ENCODE measurements at regions not wholly inside any gene's neighbourhood (a gene's known extent, or its start where the extent isn't known, plus 50 kb on each side); places are given as distances from the start of the nearest gene placed in this dataset.

DNA sequence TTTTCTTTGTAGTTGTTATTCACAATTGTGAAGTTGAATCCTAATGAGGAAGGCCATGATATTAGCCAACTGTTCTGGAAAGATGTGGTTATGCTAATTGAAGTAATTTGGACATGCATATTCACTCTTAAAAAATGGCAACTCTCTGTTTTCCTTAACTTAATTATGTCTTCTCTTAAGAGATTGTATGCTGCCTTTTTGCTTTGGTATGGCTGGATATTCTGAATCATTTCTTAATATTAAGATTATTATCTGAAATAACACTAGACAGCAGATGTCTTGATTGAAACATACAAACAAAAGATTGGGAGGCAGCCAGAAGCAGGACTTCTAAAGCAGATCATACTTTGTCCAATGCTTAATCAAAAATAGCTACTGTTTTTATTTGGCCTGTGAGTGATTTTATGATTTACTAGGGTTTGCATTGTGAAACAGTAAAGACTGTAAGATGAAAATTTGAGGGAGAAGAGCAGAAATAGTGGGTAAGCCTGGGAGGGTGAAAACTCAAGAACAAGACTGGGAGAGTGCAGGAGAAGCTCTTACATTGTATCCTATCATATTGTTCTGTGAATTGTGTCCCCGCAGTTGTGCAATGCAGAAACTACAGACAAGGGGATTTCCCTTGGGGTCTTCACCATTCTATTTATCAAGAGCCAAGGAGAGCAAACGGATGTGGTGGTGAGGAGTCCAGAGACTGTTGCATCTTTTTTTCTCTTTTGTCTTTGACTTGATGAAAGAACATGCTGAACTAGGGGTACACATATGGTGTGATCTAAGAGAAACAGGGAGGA lies 554.8 kb downstream of the TUSC7 start:
- H3K4me1 ChIP-seq (ENCODE audit: control insufficient read depth in 2 of 2, insufficient read depth in 2 of 2, low read length in 2 of 2) = no peaks in the 10 kb centered on the region
- H3K27ac Mint-ChIP-seq = no peak overlapping the region
- H3K27me3 ChIP-seq (ENCODE audit: control insufficient read depth in 2 of 2, insufficient read depth in 2 of 2, low read length in 2 of 2) = no peaks in the 10 kb centered on the region
- no peaks in the 10 kb centered on the region for H3K36me3 ChIP-seq (ENCODE audit: control insufficient read depth in 2 of 3, insufficient read depth in 3 of 3, low read length in 3 of 3)
- no peaks in the 10 kb centered on the region for H3K4me1 Mint-ChIP-seq
- H3K4me3 Mint-ChIP-seq = no peak overlapping the region
- ChIA-PET CTCF (no interaction called here), POLR2A (no interaction called here)
- no peak for DNase-seq
- H3K36me3 Mint-ChIP-seq = no peaks in the 10 kb centered on the region
- peaks cover 0 to 14% (median 3%) of the 10 kb centered on the region in 11 donors for H3K9me3 Mint-ChIP-seq
- H3K27me3 Mint-ChIP-seq = no peaks in the 10 kb centered on the region
- H3K27ac ChIP-seq (ENCODE audit: low read depth, low read length) = no peak overlapping the region
- H3K4me3 ChIP-seq (ENCODE audit: low read length) = no peak overlapping the region
- intact Hi-C loops (cut with micrococcal nuclease) = no loop called here
- no peak for ATAC-seq
- H3K9me3 ChIP-seq (ENCODE audit: control insufficient read depth in 2 of 3, low read length in 3 of 3) = no peaks in the 10 kb centered on the region

DNA sequence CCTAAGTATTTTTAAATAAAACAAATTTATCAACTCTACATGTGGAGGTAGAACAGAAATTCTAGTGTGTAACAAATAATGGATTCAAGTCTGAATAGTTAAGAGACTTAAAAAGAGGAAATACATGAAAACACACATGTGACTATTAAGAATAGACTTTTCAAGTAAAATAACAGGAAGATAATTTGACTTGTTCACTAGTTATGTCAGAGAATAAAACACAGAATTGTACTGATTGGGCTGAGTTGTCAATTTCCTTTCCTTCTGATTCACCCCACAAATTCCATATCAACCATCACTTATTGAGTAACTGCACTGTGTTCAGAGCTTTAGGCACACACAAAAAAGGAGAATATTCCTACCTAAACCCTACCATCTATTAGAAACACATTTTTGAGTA lies 557.2 kb downstream of the TUSC7 start:
- Histone ChIP-seq H3K4me3 (ENCODE audit: low read length) (no peak overlapping the region), H3K9me3 (ENCODE audit: control insufficient read depth in 2 of 3, low read length in 3 of 3) (no peaks in the 10 kb centered on the region), H3K4me1 (ENCODE audit: control insufficient read depth in 2 of 2, insufficient read depth in 2 of 2, low read length in 2 of 2) (no peaks in the 10 kb centered on the region), H3K27ac (ENCODE audit: low read depth, low read length) (no peak overlapping the region), H3K36me3 (ENCODE audit: control insufficient read depth in 2 of 3, insufficient read depth in 3 of 3, low read length in 3 of 3) (no peaks in the 10 kb centered on the region), H3K27me3 (ENCODE audit: control insufficient read depth in 2 of 2, insufficient read depth in 2 of 2, low read length in 2 of 2) (no peaks in the 10 kb centered on the region)
- Mint-ChIP-seq H3K4me1 (no peaks in the 10 kb centered on the region), H3K9me3 (peaks cover 0 to 13% (median 4%) of the 10 kb centered on the region in 11 donors), H3K27me3 (no peaks in the 10 kb centered on the region), H3K27ac (no peak overlapping the region), H3K36me3 (no peaks in the 10 kb centered on the region), H3K4me3 (no peak overlapping the region)
- ChIA-PET POLR2A (no interaction called here), CTCF (no interaction called here)
- no peak for ATAC-seq
- intact Hi-C loops (cut with micrococcal nuclease) = no loop called here
- DNase-seq = no peak

DNA sequence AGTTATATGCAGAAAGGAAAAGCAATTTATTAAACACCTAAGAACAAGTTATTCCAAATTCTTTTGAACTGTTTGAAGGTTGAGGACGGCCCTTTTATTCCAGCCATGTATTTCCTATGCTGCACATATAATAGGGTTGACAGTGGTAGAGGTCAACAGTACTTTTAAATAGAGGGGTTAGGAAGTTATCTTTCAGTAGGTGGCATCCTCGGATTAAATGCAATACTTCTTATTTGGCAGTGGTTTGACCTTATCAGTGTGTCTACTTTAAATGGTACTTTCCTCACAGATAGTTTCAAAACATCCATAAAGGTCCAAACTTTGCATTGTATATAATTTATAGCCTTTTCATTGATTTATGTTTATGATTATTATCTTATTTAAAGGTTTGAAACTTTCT lies 558.7 kb downstream of the TUSC7 start:
- no peak overlapping the region for H3K4me3 Mint-ChIP-seq
- H3K9me3 Mint-ChIP-seq = peaks cover 0 to 13% (median 0%) of the 10 kb centered on the region in 11 donors
- H3K36me3 ChIP-seq (ENCODE audit: control insufficient read depth in 2 of 3, insufficient read depth in 3 of 3, low read length in 3 of 3) = no peaks in the 10 kb centered on the region
- no peak overlapping the region for H3K27ac ChIP-seq (ENCODE audit: low read depth, low read length)
- intact Hi-C loops (cut with micrococcal nuclease) = no loop called here
- ATAC-seq = no peak
- DNase-seq = no peak
- no peaks in the 10 kb centered on the region for H3K4me1 Mint-ChIP-seq
- ChIA-PET CTCF (no interaction called here), POLR2A (no interaction called here)
- H3K27me3 ChIP-seq (ENCODE audit: control insufficient read depth in 2 of 2, insufficient read depth in 2 of 2, low read length in 2 of 2) = no peaks in the 10 kb centered on the region
- H3K36me3 Mint-ChIP-seq = no peaks in the 10 kb centered on the region
- H3K9me3 ChIP-seq (ENCODE audit: control insufficient read depth in 2 of 3, low read length in 3 of 3) = no peaks in the 10 kb centered on the region
- H3K4me1 ChIP-seq (ENCODE audit: control insufficient read depth in 2 of 2, insufficient read depth in 2 of 2, low read length in 2 of 2) = no peaks in the 10 kb centered on the region
- H3K27me3 Mint-ChIP-seq = no peaks in the 10 kb centered on the region
- no peak overlapping the region for H3K27ac Mint-ChIP-seq
- no peak overlapping the region for H3K4me3 ChIP-seq (ENCODE audit: low read length)

DNA sequence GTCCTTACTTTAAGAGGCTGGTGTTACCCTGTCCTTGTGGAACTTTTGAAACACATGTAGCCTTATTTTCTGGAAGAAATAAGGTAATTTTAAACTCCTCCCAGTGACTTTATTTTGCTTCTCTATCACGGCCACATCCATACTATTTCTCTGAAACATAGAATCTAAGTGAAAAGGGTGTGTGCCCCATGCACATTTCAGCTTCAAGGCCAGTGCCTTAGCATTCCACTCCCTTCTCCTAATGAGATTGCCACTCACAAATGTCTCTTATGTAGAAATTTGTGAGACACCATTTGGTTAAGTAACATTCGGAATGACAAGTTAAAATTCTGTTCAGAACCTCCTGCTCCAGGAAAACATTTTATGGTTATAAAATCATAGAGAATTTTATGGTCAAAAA lies 562.7 kb downstream of the TUSC7 start:
- H3K36me3 Mint-ChIP-seq = peaks cover 0 to 1% (median 0%) of the 10 kb centered on the region in 5 donors
- no peak for ATAC-seq
- no peaks in the 10 kb centered on the region for H3K9me3 ChIP-seq (ENCODE audit: control insufficient read depth in 2 of 3, low read length in 3 of 3)
- H3K27me3 ChIP-seq (ENCODE audit: control insufficient read depth in 2 of 2, insufficient read depth in 2 of 2, low read length in 2 of 2) = no peaks in the 10 kb centered on the region
- ChIA-PET CTCF (no interaction called here), POLR2A (no interaction called here)
- no peak overlapping the region for H3K4me3 ChIP-seq (ENCODE audit: low read length)
- H3K27ac ChIP-seq (ENCODE audit: low read depth, low read length) = no peak overlapping the region
- peaks cover 0 to 7% (median under 1%) of the 10 kb centered on the region in 11 donors for H3K9me3 Mint-ChIP-seq
- H3K4me3 Mint-ChIP-seq = no peak overlapping the region
- no peaks in the 10 kb centered on the region for H3K36me3 ChIP-seq (ENCODE audit: control insufficient read depth in 2 of 3, insufficient read depth in 3 of 3, low read length in 3 of 3)
- intact Hi-C loops (cut with micrococcal nuclease) = no loop called here
- H3K4me1 ChIP-seq (ENCODE audit: control insufficient read depth in 2 of 2, insufficient read depth in 2 of 2, low read length in 2 of 2) = no peaks in the 10 kb centered on the region
- no peak for DNase-seq
- no peak overlapping the region for H3K27ac Mint-ChIP-seq
- H3K4me1 Mint-ChIP-seq = no peaks in the 10 kb centered on the region
- H3K27me3 Mint-ChIP-seq = no peaks in the 10 kb centered on the region

DNA sequence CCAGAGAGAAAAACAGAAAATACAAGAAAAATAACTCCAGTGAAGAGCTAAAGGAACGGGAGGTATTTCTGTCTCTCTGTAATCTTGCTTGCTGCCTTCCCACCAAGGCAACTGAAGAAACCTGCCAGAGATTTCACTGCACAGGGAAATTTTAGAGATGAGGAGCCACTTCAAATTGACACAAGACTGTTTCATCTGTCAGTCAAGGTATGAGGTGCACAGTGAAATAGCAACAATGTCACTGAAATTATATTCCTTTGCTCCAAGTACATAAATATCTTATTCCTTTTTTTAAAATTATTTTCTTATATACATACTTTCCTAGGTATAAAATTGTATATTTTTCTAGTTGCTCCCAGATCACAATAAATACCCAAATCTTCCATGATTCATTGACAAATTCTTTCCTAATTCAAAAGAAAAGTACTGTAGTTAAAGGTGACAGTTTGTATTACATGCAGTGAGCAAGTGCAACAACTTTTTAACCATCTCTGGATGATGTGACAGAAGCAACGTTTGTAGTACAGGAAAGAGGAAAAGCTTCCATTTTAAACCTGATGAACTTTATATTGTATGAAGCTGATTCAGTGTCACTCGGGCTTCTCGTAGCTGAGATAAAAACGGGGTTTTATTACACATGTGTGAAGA lies 563.4 kb downstream of the TUSC7 start:
- intact Hi-C loops (cut with micrococcal nuclease) = no loop called here
- no peaks in the 10 kb centered on the region for H3K4me1 Mint-ChIP-seq

DNA sequence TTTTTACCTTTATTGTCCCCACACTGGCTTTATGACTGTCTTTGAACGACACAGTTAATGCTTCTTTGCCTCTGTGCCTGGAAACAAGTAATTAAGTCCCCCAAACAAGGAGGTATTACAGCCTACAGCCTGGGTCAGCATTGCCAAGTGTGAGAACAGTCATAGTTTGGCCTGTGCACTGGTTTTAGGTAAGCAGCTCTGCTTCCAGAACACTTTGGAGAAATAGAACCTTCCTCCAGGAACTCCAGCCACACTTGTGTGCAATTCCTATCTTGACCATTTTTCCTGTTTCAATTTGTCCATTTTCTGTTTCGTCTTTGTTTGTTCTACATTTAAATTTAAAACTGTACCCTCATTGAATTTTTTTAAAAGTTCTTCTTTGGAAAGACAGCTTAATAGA lies 568.2 kb downstream of the TUSC7 start:
- Mint-ChIP-seq H3K27me3 (no peaks in the 10 kb centered on the region), H3K4me1 (no peaks in the 10 kb centered on the region), H3K9me3 (peaks cover 0 to 8% (median 1%) of the 10 kb centered on the region in 11 donors), H3K4me3 (no peak overlapping the region), H3K27ac (no peak overlapping the region), H3K36me3 (peaks cover 0 to 4% (median 0%) of the 10 kb centered on the region in 5 donors)
- Histone ChIP-seq H3K36me3 (ENCODE audit: control insufficient read depth in 2 of 3, insufficient read depth in 3 of 3, low read length in 3 of 3) (no peaks in the 10 kb centered on the region), H3K4me3 (ENCODE audit: low read length) (no peak overlapping the region), H3K27ac (ENCODE audit: low read depth, low read length) (no peak overlapping the region), H3K9me3 (ENCODE audit: control insufficient read depth in 2 of 3, low read length in 3 of 3) (no peaks in the 10 kb centered on the region), H3K4me1 (ENCODE audit: control insufficient read depth in 2 of 2, insufficient read depth in 2 of 2, low read length in 2 of 2) (no peaks in the 10 kb centered on the region), H3K27me3 (ENCODE audit: control insufficient read depth in 2 of 2, insufficient read depth in 2 of 2, low read length in 2 of 2) (no peaks in the 10 kb centered on the region)
- no peak for DNase-seq
- ChIA-PET POLR2A (no interaction called here), CTCF (no interaction called here)
- intact Hi-C loops (cut with micrococcal nuclease) = no loop called here
- ATAC-seq = no peak

More for the DNA sequence above, 563.4 kb downstream of the TUSC7 start:
- DNase-seq (no peak), ATAC-seq (no peak)
- Histone ChIP-seq H3K9me3 (ENCODE audit: control insufficient read depth in 2 of 3, low read length in 3 of 3) (no peaks in the 10 kb centered on the region), H3K4me3 (ENCODE audit: low read length) (no peak overlapping the region), H3K27ac (ENCODE audit: low read depth, low read length) (no peak overlapping the region), H3K27me3 (ENCODE audit: control insufficient read depth in 2 of 2, insufficient read depth in 2 of 2, low read length in 2 of 2) (no peaks in the 10 kb centered on the region), H3K4me1 (ENCODE audit: control insufficient read depth in 2 of 2, insufficient read depth in 2 of 2, low read length in 2 of 2) (no peaks in the 10 kb centered on the region), H3K36me3 (ENCODE audit: control insufficient read depth in 2 of 3, insufficient read depth in 3 of 3, low read length in 3 of 3) (no peaks in the 10 kb centered on the region)
- Mint-ChIP-seq H3K27me3 (no peaks in the 10 kb centered on the region), H3K4me3 (no peak overlapping the region), H3K36me3 (peaks cover 0 to 4% (median 0%) of the 10 kb centered on the region in 5 donors), H3K9me3 (peaks cover 0 to 11% (median 2%) of the 10 kb centered on the region in 11 donors), H3K27ac (no peak overlapping the region)
- CTCF ChIA-PET = no interaction called here
- POLR2A ChIA-PET = no interaction called here

All from naive thymus-derived CD4-positive, alpha-beta T cell (primary cell).